ENCODE measurements at regions not wholly inside any gene's neighbourhood (a gene's known extent, or its start where the extent isn't known, plus 50 kb on each side); places are given as distances from the start of the nearest gene placed in this dataset.

DNA sequence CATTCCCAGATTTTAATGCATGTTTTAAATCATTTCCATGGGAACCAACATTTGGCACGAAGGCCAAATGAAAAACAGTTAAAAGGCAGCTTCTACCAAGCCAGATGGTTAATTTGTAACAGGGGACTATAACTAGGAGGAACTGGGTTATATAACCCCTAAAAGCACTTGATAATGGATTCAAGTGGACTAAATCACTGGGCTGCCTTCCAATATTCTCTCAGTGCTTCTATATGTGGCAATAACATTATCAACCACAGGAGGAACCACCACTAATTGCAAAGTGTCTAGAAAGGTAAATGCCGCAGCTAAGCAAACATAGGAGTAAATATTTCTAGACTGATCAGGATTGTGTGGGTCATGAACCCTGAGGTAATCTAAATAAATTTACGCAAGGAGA, 391.5 kb downstream of the UBE2NL start:
- H3K9me3 ChIP-seq: no peaks in the 10 kb centered on the region
- no peaks in the 10 kb centered on the region for H3K36me3 ChIP-seq
- DNase-seq (no peak), ATAC-seq (peak; percentile 75)
- H3K4me3 ChIP-seq: no peak overlapping the region
- TF ChIP-seq, protein P1, sequence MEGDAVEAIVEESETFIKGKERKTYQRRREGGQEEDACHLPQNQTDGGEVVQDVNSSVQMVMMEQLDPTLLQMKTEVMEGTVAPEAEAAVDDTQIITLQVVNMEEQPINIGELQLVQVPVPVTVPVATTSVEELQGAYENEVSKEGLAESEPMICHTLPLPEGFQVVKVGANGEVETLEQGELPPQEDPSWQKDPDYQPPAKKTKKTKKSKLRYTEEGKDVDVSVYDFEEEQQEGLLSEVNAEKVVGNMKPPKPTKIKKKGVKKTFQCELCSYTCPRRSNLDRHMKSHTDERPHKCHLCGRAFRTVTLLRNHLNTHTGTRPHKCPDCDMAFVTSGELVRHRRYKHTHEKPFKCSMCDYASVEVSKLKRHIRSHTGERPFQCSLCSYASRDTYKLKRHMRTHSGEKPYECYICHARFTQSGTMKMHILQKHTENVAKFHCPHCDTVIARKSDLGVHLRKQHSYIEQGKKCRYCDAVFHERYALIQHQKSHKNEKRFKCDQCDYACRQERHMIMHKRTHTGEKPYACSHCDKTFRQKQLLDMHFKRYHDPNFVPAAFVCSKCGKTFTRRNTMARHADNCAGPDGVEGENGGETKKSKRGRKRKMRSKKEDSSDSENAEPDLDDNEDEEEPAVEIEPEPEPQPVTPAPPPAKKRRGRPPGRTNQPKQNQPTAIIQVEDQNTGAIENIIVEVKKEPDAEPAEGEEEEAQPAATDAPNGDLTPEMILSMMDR (IDR thresholded peaks at IDR 0.05): no peak
- intact Hi-C loops (cut with DNase I): no loop called here
- H3K27me3 ChIP-seq: no peaks in the 10 kb centered on the region
- no peaks in the 10 kb centered on the region for H3K4me1 ChIP-seq
- H3K27ac ChIP-seq: no peak overlapping the region

DNA sequence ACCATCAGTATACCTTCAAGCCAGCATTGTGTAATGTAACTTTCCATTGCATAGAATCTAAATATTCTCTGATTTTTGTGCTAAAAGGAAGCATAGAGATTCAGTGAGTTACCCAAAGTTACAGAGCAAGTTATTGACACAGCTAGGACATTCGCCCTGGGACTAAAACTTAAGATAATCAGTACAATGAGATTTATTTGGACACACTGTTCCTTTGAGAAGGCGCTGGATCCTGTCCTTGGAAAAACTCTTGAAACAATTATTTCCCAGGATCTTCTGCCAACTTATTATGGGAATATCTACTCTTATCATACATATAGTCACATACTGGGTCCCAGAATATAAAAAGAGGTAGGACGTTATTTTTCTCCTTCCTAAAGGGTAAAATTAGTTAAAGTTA, 392.0 kb downstream of the UBE2NL start:
- H3K27ac ChIP-seq: no peak overlapping the region

DNA sequence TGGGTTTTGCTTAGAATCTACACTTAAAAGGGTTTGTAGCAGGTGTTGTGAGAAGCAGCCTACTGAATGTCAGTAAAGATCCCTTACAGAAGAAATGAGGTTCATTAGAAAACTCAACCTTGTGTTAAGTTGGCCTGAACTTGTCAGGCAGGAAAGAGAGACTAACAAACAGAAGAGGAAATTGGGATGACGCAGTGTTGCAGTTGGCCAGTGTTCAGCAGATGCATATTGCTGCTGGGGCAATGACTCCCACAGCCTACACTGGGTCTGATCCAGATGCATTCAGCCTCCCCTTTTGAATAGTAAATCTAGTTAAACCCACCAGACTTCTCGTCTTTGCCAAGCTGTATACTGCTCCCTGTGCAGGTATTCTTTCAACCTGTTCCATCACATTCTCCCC, 409.4 kb downstream of the UBE2NL start:
- no peaks in the 10 kb centered on the region for H3K9me3 ChIP-seq
- no peaks in the 10 kb centered on the region for H3K36me3 ChIP-seq
- no peak overlapping the region for H3K4me3 ChIP-seq
- no peaks in the 10 kb centered on the region for H3K27me3 ChIP-seq
- DNase-seq (no peak), ATAC-seq (no peak)
- H3K27ac ChIP-seq: no peak overlapping the region
- TF ChIP-seq, protein P1 (IDR thresholded peaks at IDR 0.05): no peak
- H3K4me1 ChIP-seq: no peaks in the 10 kb centered on the region
- intact Hi-C loops (cut with DNase I): no loop called here

More for the DNA sequence above, 392.0 kb downstream of the UBE2NL start:
- no peak overlapping the region for H3K4me3 ChIP-seq
- no peaks in the 10 kb centered on the region for H3K36me3 ChIP-seq
- no peaks in the 10 kb centered on the region for H3K4me1 ChIP-seq
- H3K27me3 ChIP-seq: no peaks in the 10 kb centered on the region
- ATAC-seq: no peak
- intact Hi-C loops (cut with DNase I): no loop called here
- DNase-seq: no peak
- H3K9me3 ChIP-seq: no peaks in the 10 kb centered on the region
- TF ChIP-seq, protein P1 (IDR thresholded peaks at IDR 0.05): no peak

DNA sequence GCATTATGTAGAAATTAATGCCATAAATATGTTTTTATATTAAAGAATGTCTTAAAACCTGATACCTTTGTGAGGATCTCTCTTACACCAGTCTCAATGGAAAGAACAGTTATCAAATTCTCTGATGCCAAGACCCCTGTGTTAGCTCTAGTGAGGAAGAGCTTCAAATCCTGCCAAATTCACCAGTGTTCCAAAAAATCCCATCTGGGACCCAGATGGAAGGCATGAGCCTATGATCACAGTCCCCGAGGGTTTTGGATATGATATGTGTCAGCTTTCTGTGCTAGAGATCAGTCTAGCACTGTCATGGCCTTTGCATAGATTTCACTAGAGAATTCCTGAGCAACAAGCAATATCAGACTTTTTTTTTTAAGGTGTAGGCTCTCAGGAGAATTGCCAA, 412.1 kb downstream of the UBE2NL start:
- intact Hi-C loops (cut with DNase I): no loop called here
- no peak for DNase-seq
- no peak overlapping the region for H3K4me3 ChIP-seq

DNA sequence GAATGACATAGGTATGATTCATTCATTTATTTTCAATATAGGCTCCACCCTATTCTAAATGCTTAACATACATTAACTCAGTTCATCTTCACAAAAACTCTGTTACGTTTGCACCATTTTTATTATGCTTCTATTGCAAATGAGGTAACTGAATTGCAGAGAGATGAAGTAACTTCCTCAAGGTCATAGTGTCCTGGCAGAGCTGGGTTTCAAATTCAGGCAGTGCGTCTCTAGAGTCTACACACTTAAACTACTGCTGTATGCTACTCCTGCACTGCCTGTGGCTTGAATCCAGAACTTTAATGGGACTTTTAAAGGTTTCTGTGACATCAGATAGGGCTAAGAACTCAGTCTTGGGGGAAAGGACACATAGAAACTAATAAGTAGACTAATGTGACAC, 413.4 kb downstream of the UBE2NL start:
- no peaks in the 10 kb centered on the region for H3K36me3 ChIP-seq
- H3K4me1 ChIP-seq: no peaks in the 10 kb centered on the region
- H3K9me3 ChIP-seq: no peaks in the 10 kb centered on the region
- H3K27me3 ChIP-seq: no peaks in the 10 kb centered on the region
- DNase-seq (no peak), ATAC-seq (no peak)
- H3K4me3 ChIP-seq: no peak overlapping the region
- no peak overlapping the region for H3K27ac ChIP-seq
- TF ChIP-seq, protein P1 (IDR thresholded peaks at IDR 0.05): no peak
- intact Hi-C loops (cut with DNase I): no loop called here

More for the DNA sequence above, 412.1 kb downstream of the UBE2NL start:
- ATAC-seq: no peak
- no peaks in the 10 kb centered on the region for H3K4me1 ChIP-seq
- H3K9me3 ChIP-seq: no peaks in the 10 kb centered on the region
- TF ChIP-seq, protein P1 (IDR thresholded peaks at IDR 0.05): no peak
- no peak overlapping the region for H3K27ac ChIP-seq
- no peaks in the 10 kb centered on the region for H3K27me3 ChIP-seq
- no peaks in the 10 kb centered on the region for H3K36me3 ChIP-seq

DNA sequence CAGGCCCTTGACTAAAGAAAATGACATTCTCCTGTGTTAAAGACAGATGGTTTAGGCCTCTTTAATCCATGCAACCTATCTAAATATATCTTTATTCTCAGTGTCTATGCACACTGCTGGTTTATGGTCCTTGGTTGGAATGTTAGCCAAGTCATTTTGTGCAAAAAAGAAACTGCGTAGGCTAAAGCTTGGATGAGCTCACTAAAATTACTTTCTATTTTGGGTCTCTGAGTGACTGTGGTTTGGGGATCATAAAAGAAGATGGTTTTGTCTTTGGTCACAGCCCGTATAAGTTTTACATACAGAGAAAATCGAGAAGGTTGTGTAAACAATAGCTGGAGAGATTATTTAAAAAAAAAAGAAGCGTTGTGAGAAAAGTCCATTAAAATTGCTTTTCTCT, 443.6 kb downstream of the UBE2NL start:
- ATAC-seq (no peak), DNase-seq (no peak)
- Histone ChIP-seq H3K36me3 (no peaks in the 10 kb centered on the region), H3K4me3 (no peak overlapping the region), H3K27me3 (no peaks in the 10 kb centered on the region), H3K4me1 (no peaks in the 10 kb centered on the region), H3K9me3 (no peaks in the 10 kb centered on the region), H3K27ac (no peak overlapping the region)
- intact Hi-C loops (cut with DNase I): no loop called here
- TF ChIP-seq, protein P1 (IDR thresholded peaks at IDR 0.05): no peak

All from upper lobe of right lung (tissue), 1 donor.